ENCODE measurements at regions not wholly inside any gene's neighbourhood (a gene's known extent, or its start where the extent isn't known, plus 50 kb on each side); places are given as distances from the start of the nearest gene placed in this dataset.

GRCh38 chr20:10958279-10958678 is 284.5 kb upstream of the JAG1 start:
- TF ChIP-seq POLR2A (IDR thresholded peaks at IDR 0.05) = no peak
- no peak for TF ChIP-seq CTCF (IDR thresholded peaks at IDR 0.05)
